ENCODE measurements at regions not wholly inside any gene's neighbourhood (a gene's known extent, or its start where the extent isn't known, plus 50 kb on each side); places are given as distances from the start of the nearest gene placed in this dataset.

DNA sequence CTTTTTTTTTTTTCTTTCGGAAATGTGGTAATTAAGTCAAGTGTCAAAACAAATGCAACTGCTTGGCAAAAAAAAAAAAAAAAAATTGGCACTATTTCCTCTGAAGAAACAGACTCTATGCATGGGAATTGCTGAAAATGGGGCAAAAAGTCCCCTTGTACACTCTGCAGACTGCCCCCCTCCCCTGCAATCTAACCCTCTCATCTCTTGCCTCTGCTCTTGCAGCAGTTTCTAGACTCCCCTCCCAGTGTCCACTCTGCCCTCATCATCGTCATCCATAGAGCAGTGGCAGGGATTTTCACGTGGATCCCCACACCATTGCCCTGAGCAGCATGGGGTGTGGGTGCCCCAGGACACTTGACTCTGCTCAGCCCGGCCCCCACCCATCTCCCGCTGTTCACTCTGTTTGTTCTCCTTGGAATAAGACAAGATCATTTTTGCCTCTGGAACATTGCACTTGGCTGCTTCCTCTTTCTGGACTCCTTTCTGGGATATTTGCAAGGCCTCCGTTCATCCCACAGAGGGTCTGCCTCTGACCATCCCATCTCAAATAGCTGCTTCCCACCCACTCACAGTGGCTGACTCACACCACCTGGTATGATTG is 213.9 kb downstream of the ACKR3 start (continued):
- TF ChIP-seq, protein P1, sequence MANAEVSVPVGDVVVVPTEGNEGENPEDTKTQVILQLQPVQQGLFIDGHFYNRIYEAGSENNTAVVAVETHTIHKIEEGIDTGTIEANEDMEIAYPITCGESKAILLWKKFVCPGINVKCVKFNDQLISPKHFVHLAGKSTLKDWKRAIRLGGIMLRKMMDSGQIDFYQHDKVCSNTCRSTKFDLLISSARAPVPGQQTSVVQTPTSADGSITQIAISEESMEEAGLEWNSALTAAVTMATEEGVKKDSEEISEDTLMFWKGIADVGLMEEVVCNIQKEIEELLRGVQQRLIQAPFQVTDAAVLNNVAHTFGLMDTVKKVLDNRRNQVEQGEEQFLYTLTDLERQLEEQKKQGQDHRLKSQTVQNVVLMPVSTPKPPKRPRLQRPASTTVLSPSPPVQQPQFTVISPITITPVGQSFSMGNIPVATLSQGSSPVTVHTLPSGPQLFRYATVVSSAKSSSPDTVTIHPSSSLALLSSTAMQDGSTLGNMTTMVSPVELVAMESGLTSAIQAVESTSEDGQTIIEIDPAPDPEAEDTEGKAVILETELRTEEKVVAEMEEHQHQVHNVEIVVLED (CRISPR knock-in tag; IDR thresholded peaks at IDR 0.05; ENCODE audit: borderline replicate concordance): no peak
- no peak for TF ChIP-seq ZNF572 (CRISPR knock-in tag; IDR thresholded peaks at IDR 0.05)
- no peak for TF ChIP-seq NR1H2 (CRISPR knock-in tag; IDR thresholded peaks at IDR 0.05; ENCODE audit: borderline replicate concordance, low read depth)

DNA sequence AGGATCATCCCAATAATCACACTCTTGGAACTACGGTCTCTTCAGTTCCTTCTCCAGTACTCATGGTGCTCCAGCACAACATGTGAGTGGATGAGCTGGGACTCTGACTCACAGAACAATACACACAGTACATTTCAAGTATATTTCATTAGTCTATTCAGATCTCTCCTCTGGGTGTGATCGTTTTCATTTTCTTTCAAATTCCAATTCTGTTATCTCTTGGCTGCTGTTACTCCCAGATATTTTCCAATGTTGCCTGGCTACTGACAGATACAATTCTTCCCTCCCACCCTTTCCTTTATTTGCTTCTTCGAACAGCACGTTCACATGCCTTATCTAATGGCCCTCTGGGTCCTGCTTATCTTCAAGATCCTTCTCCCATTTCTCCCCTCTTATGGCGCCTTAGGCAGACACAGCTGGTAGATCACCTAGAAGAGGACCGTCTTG is 216.0 kb downstream of the ACKR3 start:
- Histone ChIP-seq H3K9me3 (ENCODE audit: low read length) (no peaks in the 10 kb centered on the region), H2AFZ (ENCODE audit: low read length) (no peak overlapping the region), H3K4me2 (ENCODE audit: low read depth, low read length) (no peak overlapping the region), H3K36me3 (replicated peaks in 1 of 2; ENCODE audit: control insufficient read depth in 1 of 2, insufficient read depth in 2 of 2, low read length in 2 of 2) (no peaks in the 10 kb centered on the region), H3K4me3 (replicated peaks in 1 of 3; ENCODE audit: insufficient read depth in 1 of 3, low read depth in 2 of 3, low read length in 3 of 3) (no peak overlapping the region), H3K27ac (ENCODE audit: extremely low read length, insufficient read depth, low read length) (no peak overlapping the region), H3K4me1 (ENCODE audit: insufficient read depth, low read length) (no peaks in the 10 kb centered on the region), H3K79me2 (ENCODE audit: insufficient read depth, low read length) (no peaks in the 10 kb centered on the region), H3K9ac (ENCODE audit: insufficient read depth, low read depth, low read length) (no peak overlapping the region), H3K27me3 (ENCODE audit: control insufficient read depth in 1 of 2, insufficient read depth in 2 of 2, low read length in 2 of 2) (peaks cover 0 to 7% of the 10 kb centered on the region in 2 experiments; a peak in 1 of 5 replicates), H4K20me1 (ENCODE audit: insufficient read depth, low read length) (no peaks in the 10 kb centered on the region)
- FAIRE-seq: no peak
- WGBS (ENCODE audit: low lambda C conversion rate): 30% methylated on average over 6 of the region's 6 CpGs
- no TSS peak for BruUV-seq (replicated peaks)
- intact Hi-C loops (cut with micrococcal nuclease; ENCODE audit: unreplicated experiment): no loop called here
- no peak for DNase-seq (ENCODE audit: low spot score)
- POLR2A ChIA-PET: no interaction called here
- TF ChIP-seq ZNF30 (CRISPR knock-in tag; IDR thresholded peaks at IDR 0.05) (no peak), NR2F1 (CRISPR knock-in tag; IDR thresholded peaks at IDR 0.05) (no peak)
- ATAC-seq: no peak
- in situ Hi-C loops (cut with HindIII; ENCODE audit: extremely low pct_ligation_motif_present, low pct_unique_long_range_greater_than_20kb): no loop called here
- CTCF ChIA-PET (ENCODE audit: low intra/inter-chr PET ratio, low total read pairs): no interaction called here

All from HepG2 (cell line).